ENCODE measurements at regions not wholly inside any gene's neighbourhood (a gene's known extent, or its start where the extent isn't known, plus 50 kb on each side); places are given as distances from the start of the nearest gene placed in this dataset.

- H3K27me3 ChIP-seq (ENCODE audit: control insufficient read depth in 2 of 2, insufficient read depth in 2 of 2, low read length in 2 of 2) = no peaks in the 10 kb centered on the region
- no peak overlapping the region for H3K4me3 Mint-ChIP-seq
- no peak overlapping the region for H3K4me2 ChIP-seq (replicated peaks; ENCODE audit: extremely low read depth, low read length, poor library complexity, severe bottlenecking)
- H4K20me1 ChIP-seq (ENCODE audit: insufficient read depth, low read length) = no peaks in the 10 kb centered on the region
- no peaks in the 10 kb centered on the region for H3K36me3 Mint-ChIP-seq
- no peak overlapping the region for H3K4me3 ChIP-seq (replicated peaks in 1 of 3; ENCODE audit: low read depth in 2 of 3, low read length in 3 of 3)
- no peaks in the 10 kb centered on the region for H3K4me1 ChIP-seq (ENCODE audit: control insufficient read depth in 1 of 2, insufficient read depth in 2 of 2, low read length in 2 of 2)
- H3K27ac Mint-ChIP-seq = no peak overlapping the region
- no peaks in the 10 kb centered on the region for H3K36me3 ChIP-seq (replicated peaks in 1 of 2; ENCODE audit: control insufficient read depth in 1 of 2, insufficient read depth in 2 of 2, low read length in 2 of 2)
- H3K9me3 Mint-ChIP-seq = peaks cover 0 to 3% (median 0%) of the 10 kb centered on the region in 7 donors
- no peak overlapping the region for H3K9ac ChIP-seq (ENCODE audit: insufficient read depth, low read length, poor library complexity, severe bottlenecking)
- no peaks in the 10 kb centered on the region for H3K4me1 Mint-ChIP-seq
- intact Hi-C loops (cut with micrococcal nuclease) = no loop called here
- H3K27ac ChIP-seq (ENCODE audit: low read depth in 1 of 2, low read length in 2 of 2) = no peak overlapping the region
- H3K9me3 ChIP-seq (replicated peaks in 1 of 2; ENCODE audit: control insufficient read depth in 1 of 2, insufficient read depth in 1 of 2, low read length in 2 of 2) = no peaks in the 10 kb centered on the region
- no peak overlapping the region for H2AFZ ChIP-seq (ENCODE audit: insufficient read depth, low read depth, low read length, poor library complexity, severe bottlenecking)
- no peak for TF ChIP-seq CTCF (IDR thresholded peaks at IDR 0.05)
- DNase-seq = no peak
- H3K79me2 ChIP-seq (ENCODE audit: insufficient read depth, low read length) = no peaks in the 10 kb centered on the region
- H3K27me3 Mint-ChIP-seq (ENCODE audit: low read depth in 3 of 3) = peaks cover 0 to 4% (median 0%) of the 10 kb centered on the region in 3 donors
Measured at GRCh38 chr3:66145408-66145733, 75.4 kb upstream of the SLC25A26 start.

- intact Hi-C loops (cut with micrococcal nuclease) = no loop called here
- Histone ChIP-seq H3K27me3 (ENCODE audit: control insufficient read depth in 2 of 2, insufficient read depth in 2 of 2, low read length in 2 of 2) (no peaks in the 10 kb centered on the region), H3K27ac (ENCODE audit: low read depth in 1 of 2, low read length in 2 of 2) (no peak overlapping the region), H3K4me2 (replicated peaks; ENCODE audit: extremely low read depth, low read length, poor library complexity, severe bottlenecking) (no peak overlapping the region), H3K4me1 (ENCODE audit: control insufficient read depth in 1 of 2, insufficient read depth in 2 of 2, low read length in 2 of 2) (no peaks in the 10 kb centered on the region), H2AFZ (ENCODE audit: insufficient read depth, low read depth, low read length, poor library complexity, severe bottlenecking) (no peak overlapping the region), H3K36me3 (replicated peaks in 1 of 2; ENCODE audit: control insufficient read depth in 1 of 2, insufficient read depth in 2 of 2, low read length in 2 of 2) (no peaks in the 10 kb centered on the region), H3K9ac (ENCODE audit: insufficient read depth, low read length, poor library complexity, severe bottlenecking) (no peak overlapping the region), H3K4me3 (replicated peaks in 1 of 3; ENCODE audit: low read depth in 2 of 3, low read length in 3 of 3) (no peak overlapping the region), H3K9me3 (replicated peaks in 1 of 2; ENCODE audit: control insufficient read depth in 1 of 2, insufficient read depth in 1 of 2, low read length in 2 of 2) (no peaks in the 10 kb centered on the region), H4K20me1 (ENCODE audit: insufficient read depth, low read length) (no peaks in the 10 kb centered on the region), H3K79me2 (ENCODE audit: insufficient read depth, low read length) (no peaks in the 10 kb centered on the region)
- Mint-ChIP-seq H3K4me3 (no peak overlapping the region), H3K4me1 (no peaks in the 10 kb centered on the region), H3K27ac (no peak overlapping the region), H3K36me3 (no peaks in the 10 kb centered on the region), H3K9me3 (peaks cover 0 to 3% (median 0%) of the 10 kb centered on the region in 7 donors), H3K27me3 (ENCODE audit: low read depth in 3 of 3) (peaks cover 0 to 4% (median 0%) of the 10 kb centered on the region in 3 donors)
- 86% methylated on average over 4 of the region's 7 CpGs for WGBS (ENCODE audit: insufficient coverage)
- DNase-seq = no peak
- no peak for TF ChIP-seq CTCF (IDR thresholded peaks at IDR 0.05)
Measured at GRCh38 chr3:66144568-66145407, 76.0 kb upstream of the SLC25A26 start.

All from CD14-positive monocyte (primary cell).